ENCODE measurements at regions not wholly inside any gene's neighbourhood (a gene's known extent, or its start where the extent isn't known, plus 50 kb on each side); places are given as distances from the start of the nearest gene placed in this dataset.

GRCh38 chr1:209305221-209305954, 278.1 kb upstream of the CAMK1G start:
- TF ChIP-seq, protein P1, sequence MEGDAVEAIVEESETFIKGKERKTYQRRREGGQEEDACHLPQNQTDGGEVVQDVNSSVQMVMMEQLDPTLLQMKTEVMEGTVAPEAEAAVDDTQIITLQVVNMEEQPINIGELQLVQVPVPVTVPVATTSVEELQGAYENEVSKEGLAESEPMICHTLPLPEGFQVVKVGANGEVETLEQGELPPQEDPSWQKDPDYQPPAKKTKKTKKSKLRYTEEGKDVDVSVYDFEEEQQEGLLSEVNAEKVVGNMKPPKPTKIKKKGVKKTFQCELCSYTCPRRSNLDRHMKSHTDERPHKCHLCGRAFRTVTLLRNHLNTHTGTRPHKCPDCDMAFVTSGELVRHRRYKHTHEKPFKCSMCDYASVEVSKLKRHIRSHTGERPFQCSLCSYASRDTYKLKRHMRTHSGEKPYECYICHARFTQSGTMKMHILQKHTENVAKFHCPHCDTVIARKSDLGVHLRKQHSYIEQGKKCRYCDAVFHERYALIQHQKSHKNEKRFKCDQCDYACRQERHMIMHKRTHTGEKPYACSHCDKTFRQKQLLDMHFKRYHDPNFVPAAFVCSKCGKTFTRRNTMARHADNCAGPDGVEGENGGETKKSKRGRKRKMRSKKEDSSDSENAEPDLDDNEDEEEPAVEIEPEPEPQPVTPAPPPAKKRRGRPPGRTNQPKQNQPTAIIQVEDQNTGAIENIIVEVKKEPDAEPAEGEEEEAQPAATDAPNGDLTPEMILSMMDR (conservative IDR thresholded peaks at IDR 0.05; ENCODE audit: low read length), result no peak
- no peak for TF ChIP-seq EZH2phosphoT487 (IDR thresholded peaks at IDR 0.05; ENCODE audit: borderline replicate concordance, low read depth, low read length)
